ENCODE measurements at regions not wholly inside any gene's neighbourhood (a gene's known extent, or its start where the extent isn't known, plus 50 kb on each side); places are given as distances from the start of the nearest gene placed in this dataset.

DNA sequence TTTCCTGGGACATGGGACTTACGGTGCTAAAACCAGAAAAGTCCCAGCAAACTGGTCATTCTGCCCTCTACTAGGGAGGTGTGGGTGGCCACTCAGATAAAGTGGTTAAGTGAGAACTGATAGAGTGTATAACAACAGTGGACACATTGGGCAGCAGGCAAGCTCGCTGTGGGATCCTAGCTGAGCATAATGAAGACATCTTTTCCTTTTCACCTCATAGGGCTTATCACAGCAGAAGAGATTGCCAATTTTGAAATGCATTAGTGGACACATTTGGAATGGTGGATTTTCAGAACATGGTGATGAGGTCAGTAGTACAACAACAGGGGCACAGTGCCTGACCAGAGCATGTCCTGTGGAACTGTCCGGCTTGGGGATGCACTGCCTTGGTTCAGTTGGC, 477.1 kb upstream of the KIF2A start:
- CTCF ChIA-PET, result no interaction called here
- peaks cover 13% of the 10 kb centered on the region for H3K27me3 Mint-ChIP-seq (ENCODE audit: unreplicated experiment)
- intact Hi-C loops (cut with micrococcal nuclease; ENCODE audit: unreplicated experiment), result no loop called here

DNA sequence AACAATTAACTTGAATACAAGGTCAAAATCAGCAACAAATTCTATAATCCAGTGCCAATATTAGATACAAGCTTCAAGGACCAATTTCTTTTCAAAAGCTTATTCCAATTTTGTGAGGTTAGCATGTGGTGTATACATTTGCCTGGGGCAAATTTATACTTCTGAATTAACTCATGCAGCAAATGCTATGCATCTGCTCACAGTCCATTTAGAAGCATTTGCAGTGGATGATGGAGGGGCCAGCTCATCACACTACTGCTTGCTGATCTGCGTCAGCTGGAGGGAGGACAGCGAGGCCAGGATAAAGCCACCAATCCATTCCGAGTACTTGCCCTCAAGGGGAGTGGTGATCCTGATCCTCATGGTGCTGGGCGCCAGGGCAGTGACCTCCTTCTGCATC, 474.3 kb upstream of the KIF2A start:
- CTCF ChIA-PET, result no interaction called here
- Mint-ChIP-seq H3K4me1 (ENCODE audit: low read depth, unreplicated experiment) (no peaks in the 10 kb centered on the region), H3K27me3 (ENCODE audit: unreplicated experiment) (peaks cover 29% of the 10 kb centered on the region)

More for the DNA sequence above, 477.1 kb upstream of the KIF2A start:
- TF ChIP-seq, protein P1, sequence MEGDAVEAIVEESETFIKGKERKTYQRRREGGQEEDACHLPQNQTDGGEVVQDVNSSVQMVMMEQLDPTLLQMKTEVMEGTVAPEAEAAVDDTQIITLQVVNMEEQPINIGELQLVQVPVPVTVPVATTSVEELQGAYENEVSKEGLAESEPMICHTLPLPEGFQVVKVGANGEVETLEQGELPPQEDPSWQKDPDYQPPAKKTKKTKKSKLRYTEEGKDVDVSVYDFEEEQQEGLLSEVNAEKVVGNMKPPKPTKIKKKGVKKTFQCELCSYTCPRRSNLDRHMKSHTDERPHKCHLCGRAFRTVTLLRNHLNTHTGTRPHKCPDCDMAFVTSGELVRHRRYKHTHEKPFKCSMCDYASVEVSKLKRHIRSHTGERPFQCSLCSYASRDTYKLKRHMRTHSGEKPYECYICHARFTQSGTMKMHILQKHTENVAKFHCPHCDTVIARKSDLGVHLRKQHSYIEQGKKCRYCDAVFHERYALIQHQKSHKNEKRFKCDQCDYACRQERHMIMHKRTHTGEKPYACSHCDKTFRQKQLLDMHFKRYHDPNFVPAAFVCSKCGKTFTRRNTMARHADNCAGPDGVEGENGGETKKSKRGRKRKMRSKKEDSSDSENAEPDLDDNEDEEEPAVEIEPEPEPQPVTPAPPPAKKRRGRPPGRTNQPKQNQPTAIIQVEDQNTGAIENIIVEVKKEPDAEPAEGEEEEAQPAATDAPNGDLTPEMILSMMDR (IDR thresholded peaks at IDR 0.05; ENCODE audit: unreplicated experiment), result no peak
- no peak for DNase-seq
- no peak overlapping the region for H3K27ac Mint-ChIP-seq (ENCODE audit: unreplicated experiment)
- H3K4me3 Mint-ChIP-seq (ENCODE audit: low read depth, unreplicated experiment), result no peak overlapping the region
- no peaks in the 10 kb centered on the region for H3K9me3 Mint-ChIP-seq (ENCODE audit: low read depth, unreplicated experiment)
- no TSS peak for BruUV-seq (replicated peaks)
- no peaks in the 10 kb centered on the region for H3K36me3 Mint-ChIP-seq (ENCODE audit: insufficient read depth, unreplicated experiment)
- no peaks in the 10 kb centered on the region for H3K4me1 Mint-ChIP-seq (ENCODE audit: low read depth, unreplicated experiment)

DNA sequence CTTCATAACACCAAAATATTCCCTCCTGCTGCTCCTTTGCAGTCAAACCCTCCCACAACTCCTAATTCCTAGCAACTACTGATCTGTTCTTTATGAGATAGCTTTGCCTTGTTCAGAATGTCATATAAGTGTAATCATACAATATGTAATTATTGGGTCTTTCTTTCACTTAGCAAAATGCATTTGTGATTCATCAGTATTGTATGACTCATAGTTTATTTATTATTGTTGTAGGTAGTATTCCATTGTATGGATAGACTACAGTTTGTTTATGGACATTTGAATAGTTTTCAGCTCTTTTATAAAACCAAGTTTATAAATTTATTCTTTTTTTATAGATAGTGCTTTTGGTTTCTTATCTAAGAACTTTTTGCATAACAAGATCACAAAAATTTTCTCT, 468.2 kb upstream of the KIF2A start:
- Mint-ChIP-seq H3K9me3 (ENCODE audit: low read depth, unreplicated experiment) (no peaks in the 10 kb centered on the region), H3K4me3 (ENCODE audit: low read depth, unreplicated experiment) (no peak overlapping the region), H3K36me3 (ENCODE audit: insufficient read depth, unreplicated experiment) (no peaks in the 10 kb centered on the region), H3K27me3 (ENCODE audit: unreplicated experiment) (peaks cover 62% of the 10 kb centered on the region), H3K27ac (ENCODE audit: unreplicated experiment) (no peak overlapping the region), H3K4me1 (ENCODE audit: low read depth, unreplicated experiment) (no peaks in the 10 kb centered on the region)
- no peak for DNase-seq
- no TSS peak for BruUV-seq (replicated peaks)
- intact Hi-C loops (cut with micrococcal nuclease; ENCODE audit: unreplicated experiment), result no loop called here
- TF ChIP-seq, protein P1 (IDR thresholded peaks at IDR 0.05; ENCODE audit: unreplicated experiment), result no peak
- CTCF ChIA-PET, result no interaction called here

More for the DNA sequence above, 474.3 kb upstream of the KIF2A start:
- no peak for DNase-seq
- Mint-ChIP-seq H3K27ac (ENCODE audit: unreplicated experiment) (no peak overlapping the region), H3K4me3 (ENCODE audit: low read depth, unreplicated experiment) (no peak overlapping the region), H3K36me3 (ENCODE audit: insufficient read depth, unreplicated experiment) (no peaks in the 10 kb centered on the region), H3K9me3 (ENCODE audit: low read depth, unreplicated experiment) (no peaks in the 10 kb centered on the region)
- BruUV-seq (replicated peaks), result no TSS peak
- TF ChIP-seq, protein P1 (IDR thresholded peaks at IDR 0.05; ENCODE audit: unreplicated experiment), result no peak
- intact Hi-C loops (cut with micrococcal nuclease; ENCODE audit: unreplicated experiment), result no loop called here

DNA sequence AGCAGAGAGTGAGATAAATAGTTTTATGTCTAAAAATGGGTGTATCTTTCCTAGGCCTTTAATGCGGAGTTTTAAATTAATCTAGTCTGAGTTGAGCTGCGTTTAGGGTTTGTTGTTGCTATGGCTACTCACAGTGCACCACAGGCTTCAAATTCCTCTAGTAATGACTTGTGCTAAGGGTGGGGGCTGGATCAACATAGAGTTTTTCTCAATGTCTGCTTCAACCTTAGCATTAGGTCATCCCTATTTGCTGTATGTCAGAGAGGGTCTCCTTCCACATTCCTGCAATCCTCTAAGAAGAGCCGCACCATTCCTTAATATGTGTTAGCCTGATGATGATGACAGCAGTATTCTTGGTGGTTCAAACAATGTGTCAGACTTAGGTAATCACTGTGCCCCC, 465.6 kb upstream of the KIF2A start:
- H3K4me3 Mint-ChIP-seq (ENCODE audit: low read depth, unreplicated experiment), result no peak overlapping the region
- intact Hi-C loops (cut with micrococcal nuclease; ENCODE audit: unreplicated experiment), result no loop called here
- BruUV-seq (replicated peaks), result no TSS peak
- DNase-seq, result no peak
- TF ChIP-seq, protein P1 (IDR thresholded peaks at IDR 0.05; ENCODE audit: unreplicated experiment), result no peak
- H3K27me3 Mint-ChIP-seq (ENCODE audit: unreplicated experiment), result peaks cover 49% of the 10 kb centered on the region
- no peaks in the 10 kb centered on the region for H3K9me3 Mint-ChIP-seq (ENCODE audit: low read depth, unreplicated experiment)
- H3K4me1 Mint-ChIP-seq (ENCODE audit: low read depth, unreplicated experiment), result no peaks in the 10 kb centered on the region
- no peaks in the 10 kb centered on the region for H3K36me3 Mint-ChIP-seq (ENCODE audit: insufficient read depth, unreplicated experiment)
- no peak overlapping the region for H3K27ac Mint-ChIP-seq (ENCODE audit: unreplicated experiment)
- CTCF ChIA-PET, result interaction anchor here (0.6 kb wide), 1 partner anchor 186 kb away, joined by 4 read pairs; no protein-coding TSS in a partner anchor
